Fibroblast of mammary gland (primary cell): ENCODE measurements at regions not wholly inside any gene's neighbourhood (a gene's known extent, or its start where the extent isn't known, plus 50 kb on each side); places are given as distances from the start of the nearest gene placed in this dataset.

ENCODE experiments used
- DNase-seq: peaks from one replicate; pipeline ENCODE4 v3.0.0-alpha.2; 2010; ENCODE audit warnings: low read depth
- H3K4me3 ChIP-seq: 2 replicates; pipeline ENCODE4 v1.5.1; 2011; ENCODE audit warnings: low read depth, mild to moderate bottlenecking, low read length, moderate library complexity; ENCODE audit not compliant: control insufficient read depth
- CTCF ChIP-seq: conservative IDR thresholded peaks from 2 replicates; pipeline ENCODE4 v1.5.1; 2011; ENCODE audit warnings: low read depth, low read length, inconsistent platforms; ENCODE audit not compliant: control insufficient read depth, insufficient read depth

GRCh38 chr3:59528251-59528650, 478.4 kb upstream of the CFAP20DC start:
- no peak for DNase-seq
- no peak for TF ChIP-seq CTCF
- H3K4me3 ChIP-seq, result no peak overlapping the region

GRCh38 chr3:59527493-59527892, 477.7 kb upstream of the CFAP20DC start:
- no peak overlapping the region for H3K4me3 ChIP-seq
- TF ChIP-seq CTCF, result no peak
- no peak for DNase-seq

- no peak overlapping the region for H3K4me3 ChIP-seq
- no peak for DNase-seq
- no peak for TF ChIP-seq CTCF
Observed at GRCh38 chr3:59526999-59527398, 477.2 kb upstream of the CFAP20DC start.

- no peak for DNase-seq
- H3K4me3 ChIP-seq, result no peak overlapping the region
- no peak for TF ChIP-seq CTCF
Observed at GRCh38 chr3:59522550-59522949, 472.7 kb upstream of the CFAP20DC start.

GRCh38 chr3:59519094-59519493, 469.3 kb upstream of the CFAP20DC start:
- no peak overlapping the region for H3K4me3 ChIP-seq
- no peak for TF ChIP-seq CTCF
- no peak for DNase-seq

- no peak overlapping the region for H3K4me3 ChIP-seq
- no peak for DNase-seq
- TF ChIP-seq CTCF, result no peak
Observed at GRCh38 chr3:59518283-59519055, 468.6 kb upstream of the CFAP20DC start.
